ENCODE measurements at regions not wholly inside any gene's neighbourhood (a gene's known extent, or its start where the extent isn't known, plus 50 kb on each side); places are given as distances from the start of the nearest gene placed in this dataset.
A peak's percentile ranks its signal among the peaks of the same experiment; 100 is the strongest.

DNA sequence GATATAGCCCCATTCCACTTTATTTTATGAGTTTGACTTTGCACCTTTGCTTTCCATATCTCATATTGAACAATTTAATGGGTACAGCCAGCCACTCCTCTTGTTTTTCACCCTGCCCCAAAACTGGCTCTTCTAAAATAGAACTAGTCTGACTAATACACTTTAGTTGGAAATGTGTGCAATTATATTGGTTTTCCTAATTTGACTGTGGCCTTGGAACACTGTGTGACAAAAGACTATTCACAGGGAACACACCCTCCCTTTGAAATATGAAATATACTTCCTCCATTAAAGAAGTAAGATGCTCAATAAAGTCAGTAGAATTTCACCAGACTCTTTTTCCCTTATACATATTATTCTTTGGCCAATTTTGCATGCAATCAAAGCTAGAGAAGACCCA lies 218.6 kb upstream of the DCN start:
- no peaks in the 10 kb centered on the region for H3K4me1 Mint-ChIP-seq
- CTCF ChIA-PET, result interaction anchor here (0.9 kb wide), 1 partner anchor 19 kb away, joined by 3 read pairs; no protein-coding TSS in a partner anchor
- no peak overlapping the region for H3K4me3 Mint-ChIP-seq

DNA sequence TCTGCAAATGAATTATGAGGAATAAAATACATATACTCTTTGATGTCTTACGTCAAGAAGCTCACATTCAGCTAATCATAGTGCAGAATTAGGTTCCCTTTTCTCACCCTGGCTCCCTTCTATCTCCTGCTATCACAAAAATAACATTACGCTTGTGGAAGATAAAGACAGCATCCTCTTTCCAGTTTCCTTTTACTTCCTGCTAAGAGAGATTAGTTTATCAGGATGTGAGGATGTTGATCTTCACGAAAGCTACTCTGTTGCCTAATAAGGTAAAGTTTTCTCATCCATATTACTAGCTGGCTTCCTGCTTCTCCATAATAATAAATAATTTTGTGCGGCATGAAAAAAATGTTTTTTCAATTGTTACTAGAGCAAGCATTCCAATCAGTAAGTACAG lies 217.7 kb upstream of the DCN start:
- ChIA-PET CTCF (interaction anchor here (0.9 kb wide), 1 partner anchor 18 kb away, joined by 3 read pairs; no protein-coding TSS in a partner anchor), POLR2A (no interaction called here)
- DNase-seq, result no peak
- Histone ChIP-seq H3K9me3 (ENCODE audit: low read length) (no peaks in the 10 kb centered on the region), H3K27ac (ENCODE audit: low read depth, low read length) (no peak overlapping the region), H3K4me3 (ENCODE audit: low read length) (no peak overlapping the region), H3K4me1 (ENCODE audit: insufficient read depth, low read length) (no peaks in the 10 kb centered on the region), H3K27me3 (ENCODE audit: insufficient read depth, low read length, poor library complexity, severe bottlenecking) (no peaks in the 10 kb centered on the region), H3K36me3 (ENCODE audit: insufficient read depth, low read length) (no peaks in the 10 kb centered on the region)
- H3K9me3 Mint-ChIP-seq, result peaks cover 0 to 2% (median 0%) of the 10 kb centered on the region in 5 donors
- peaks cover 0 to 3% (median 0%) of the 10 kb centered on the region in 3 donors for H3K36me3 Mint-ChIP-seq
- H3K4me3 Mint-ChIP-seq, result no peak overlapping the region
- no peaks in the 10 kb centered on the region for H3K4me1 Mint-ChIP-seq
- no peak overlapping the region for H3K27ac Mint-ChIP-seq
- peaks cover 0 to 2% of the 10 kb centered on the region in 2 donors for H3K27me3 Mint-ChIP-seq

More for the DNA sequence above, 218.6 kb upstream of the DCN start:
- H3K27me3 Mint-ChIP-seq, result no peaks in the 10 kb centered on the region
- no peaks in the 10 kb centered on the region for H3K36me3 ChIP-seq (ENCODE audit: insufficient read depth, low read length)
- no peak overlapping the region for H3K27ac ChIP-seq (ENCODE audit: low read depth, low read length)
- H3K27ac Mint-ChIP-seq, result peak overlapping the region in 1 of 8 donors; percentile 67
- no peak overlapping the region for H3K4me3 ChIP-seq (ENCODE audit: low read length)
- H3K9me3 Mint-ChIP-seq, result no peaks in the 10 kb centered on the region
- no peaks in the 10 kb centered on the region for H3K36me3 Mint-ChIP-seq
- no peaks in the 10 kb centered on the region for H3K9me3 ChIP-seq (ENCODE audit: low read length)
- H3K27me3 ChIP-seq (ENCODE audit: insufficient read depth, low read length, poor library complexity, severe bottlenecking), result no peaks in the 10 kb centered on the region
- DNase-seq, result no peak
- H3K4me1 ChIP-seq (ENCODE audit: insufficient read depth, low read length), result no peaks in the 10 kb centered on the region
- POLR2A ChIA-PET, result no interaction called here

DNA sequence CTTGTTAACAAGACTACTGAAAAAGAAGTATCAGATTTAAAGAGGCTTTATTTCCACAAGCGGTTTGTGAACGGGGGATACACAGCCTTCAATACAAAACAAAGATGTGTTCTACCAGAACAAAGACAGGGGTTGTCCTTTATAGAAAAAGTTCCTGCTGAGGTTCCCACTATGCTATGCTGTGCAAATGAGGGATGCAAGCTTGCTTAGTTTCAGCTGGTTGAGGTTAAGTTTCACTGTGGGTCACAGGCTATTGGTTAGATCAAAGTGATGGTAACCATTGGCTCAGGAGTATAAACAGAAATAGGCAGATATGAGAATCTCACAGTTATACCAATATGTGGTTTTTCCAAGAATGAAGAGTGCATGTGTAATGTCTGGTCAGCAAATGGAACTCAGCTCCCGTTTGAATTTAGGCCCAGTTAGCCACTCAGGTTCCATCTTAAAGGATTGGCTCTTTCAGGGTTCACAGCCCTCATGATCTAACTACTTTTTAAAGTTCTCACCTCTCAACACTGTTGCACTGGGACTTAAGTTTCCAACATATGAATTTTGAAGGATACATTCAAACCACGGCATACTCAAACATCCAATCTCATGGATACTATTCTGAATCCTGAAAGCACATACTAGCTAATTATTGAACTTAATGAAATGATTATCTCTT lies 215.4 kb upstream of the DCN start:
- Histone ChIP-seq H3K4me1 (ENCODE audit: insufficient read depth, low read length) (no peaks in the 10 kb centered on the region), H3K9me3 (ENCODE audit: low read length) (no peaks in the 10 kb centered on the region), H3K4me3 (ENCODE audit: low read length) (no peak overlapping the region), H3K27ac (ENCODE audit: low read depth, low read length) (no peak overlapping the region), H3K27me3 (ENCODE audit: insufficient read depth, low read length, poor library complexity, severe bottlenecking) (no peaks in the 10 kb centered on the region), H3K36me3 (ENCODE audit: insufficient read depth, low read length) (no peaks in the 10 kb centered on the region)
- Mint-ChIP-seq H3K27me3 (peaks cover 2 to 4% of the 10 kb centered on the region in 2 donors), H3K9me3 (peaks cover 0 to 2% (median 0%) of the 10 kb centered on the region in 5 donors), H3K36me3 (peaks cover 0 to 3% (median 0%) of the 10 kb centered on the region in 3 donors), H3K4me3 (no peak overlapping the region), H3K27ac (no peak overlapping the region), H3K4me1 (no peaks in the 10 kb centered on the region)
- no peak for DNase-seq
- POLR2A ChIA-PET, result no interaction called here
- CTCF ChIA-PET, result no interaction called here

DNA sequence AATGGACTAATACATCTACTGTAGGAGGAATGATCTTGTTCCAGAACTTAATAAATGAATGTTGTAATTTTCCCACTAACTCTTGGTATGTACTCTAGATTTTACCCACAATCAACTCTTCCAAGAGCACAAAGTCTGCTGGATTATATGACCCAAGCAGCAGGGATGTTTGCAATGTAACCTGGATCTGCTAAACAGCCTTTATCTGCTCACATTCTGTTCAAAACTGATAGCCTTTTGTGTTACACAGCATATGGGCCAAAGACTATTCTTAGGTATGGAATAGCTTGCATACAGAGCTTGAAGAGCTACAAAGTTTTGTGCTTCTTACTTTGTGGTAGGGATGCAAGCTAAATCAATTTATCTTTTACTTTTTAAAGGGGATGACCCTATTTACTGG lies 213.7 kb upstream of the DCN start:
- Mint-ChIP-seq H3K27ac (no peak overlapping the region), H3K4me3 (no peak overlapping the region), H3K27me3 (peaks cover 2 to 4% of the 10 kb centered on the region in 2 donors), H3K36me3 (peaks cover 0 to 9% (median 0%) of the 10 kb centered on the region in 3 donors), H3K4me1 (no peaks in the 10 kb centered on the region), H3K9me3 (peaks cover 0 to 2% (median 0%) of the 10 kb centered on the region in 5 donors)
- H3K27ac ChIP-seq (ENCODE audit: low read depth, low read length), result no peak overlapping the region
- POLR2A ChIA-PET, result no interaction called here
- H3K27me3 ChIP-seq (ENCODE audit: insufficient read depth, low read length, poor library complexity, severe bottlenecking), result no peaks in the 10 kb centered on the region
- H3K36me3 ChIP-seq (ENCODE audit: insufficient read depth, low read length), result no peaks in the 10 kb centered on the region
- CTCF ChIA-PET, result interaction anchor here (2.4 kb wide), 1 partner anchor 14 kb away, joined by 13 read pairs; no protein-coding TSS in a partner anchor
- no peak for DNase-seq
- H3K9me3 ChIP-seq (ENCODE audit: low read length), result no peaks in the 10 kb centered on the region
- H3K4me1 ChIP-seq (ENCODE audit: insufficient read depth, low read length), result no peaks in the 10 kb centered on the region
- H3K4me3 ChIP-seq (ENCODE audit: low read length), result no peak overlapping the region

DNA sequence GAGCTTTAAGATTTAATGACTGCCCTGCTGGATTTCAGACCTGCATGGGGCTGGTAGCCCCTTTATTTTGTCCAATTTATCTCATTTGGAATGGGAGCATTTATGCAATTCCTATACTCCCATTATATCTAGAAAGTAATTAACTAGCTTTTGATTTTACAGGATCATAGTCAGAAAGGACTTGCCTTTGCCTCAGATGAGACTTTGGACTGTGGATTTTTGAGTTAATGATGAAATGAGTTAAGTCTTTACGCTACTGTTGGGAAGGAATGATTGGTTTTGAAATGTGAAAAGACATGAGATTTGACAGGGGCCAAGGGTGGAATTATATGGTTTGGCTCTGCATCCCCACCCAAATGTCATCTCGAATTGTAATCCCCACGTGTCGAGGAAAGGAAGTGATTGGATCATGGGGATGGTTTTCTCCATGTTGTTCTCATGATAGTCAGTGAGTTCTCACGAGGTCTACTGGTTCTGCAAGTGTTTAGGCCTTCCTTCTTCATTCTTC lies 213.1 kb upstream of the DCN start:
- Mint-ChIP-seq H3K9me3 (peaks cover 0 to 2% (median 0%) of the 10 kb centered on the region in 5 donors), H3K27me3 (peaks cover 2 to 4% of the 10 kb centered on the region in 2 donors)
- CTCF ChIA-PET, result interaction anchor here (2.4 kb wide), 1 partner anchor 14 kb away, joined by 13 read pairs; no protein-coding TSS in a partner anchor

DNA sequence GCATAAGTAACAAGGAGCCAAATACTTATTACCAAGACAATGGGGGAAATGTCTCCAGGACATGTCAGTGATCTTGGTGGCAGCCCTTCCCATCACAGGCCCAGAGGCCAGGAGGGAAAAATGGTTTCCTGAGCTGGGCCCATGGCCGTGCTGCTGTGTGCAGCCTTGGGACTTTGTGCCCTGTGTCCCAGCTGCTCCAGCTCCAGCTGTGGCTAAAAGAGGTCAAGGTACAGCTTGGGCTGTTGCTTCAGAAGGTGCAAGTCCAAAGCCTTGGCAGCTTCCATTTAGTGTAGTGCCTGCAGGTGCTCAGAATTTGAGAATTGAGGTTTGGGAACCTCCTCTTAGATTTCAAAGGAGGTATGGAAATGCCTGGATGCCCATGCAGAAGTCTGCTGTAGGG lies 212.3 kb upstream of the DCN start:
- CTCF ChIA-PET, result interaction anchor here (2.4 kb wide), 1 partner anchor 13 kb away, joined by 13 read pairs; no protein-coding TSS in a partner anchor
- POLR2A ChIA-PET, result interaction anchor here (0.5 kb wide), 1 partner anchor 1087 kb away, joined by 3 read pairs; no protein-coding TSS in a partner anchor
- peaks cover 0 to 2% (median 0%) of the 10 kb centered on the region in 5 donors for H3K9me3 Mint-ChIP-seq

More for the DNA sequence above, 213.1 kb upstream of the DCN start:
- no peak for DNase-seq
- Mint-ChIP-seq H3K36me3 (peaks cover 0 to 9% (median 0%) of the 10 kb centered on the region in 3 donors), H3K4me3 (no peak overlapping the region), H3K4me1 (no peaks in the 10 kb centered on the region), H3K27ac (no peak overlapping the region)
- POLR2A ChIA-PET, result interaction anchor here (0.5 kb wide), 1 partner anchor 1086 kb away, joined by 3 read pairs; no protein-coding TSS in a partner anchor
- no peak overlapping the region for H3K27ac ChIP-seq (ENCODE audit: low read depth, low read length)
- H3K9me3 ChIP-seq (ENCODE audit: low read length), result no peaks in the 10 kb centered on the region
- no peak overlapping the region for H3K4me3 ChIP-seq (ENCODE audit: low read length)
- H3K27me3 ChIP-seq (ENCODE audit: insufficient read depth, low read length, poor library complexity, severe bottlenecking), result no peaks in the 10 kb centered on the region
- no peaks in the 10 kb centered on the region for H3K36me3 ChIP-seq (ENCODE audit: insufficient read depth, low read length)
- no peaks in the 10 kb centered on the region for H3K4me1 ChIP-seq (ENCODE audit: insufficient read depth, low read length)

DNA sequence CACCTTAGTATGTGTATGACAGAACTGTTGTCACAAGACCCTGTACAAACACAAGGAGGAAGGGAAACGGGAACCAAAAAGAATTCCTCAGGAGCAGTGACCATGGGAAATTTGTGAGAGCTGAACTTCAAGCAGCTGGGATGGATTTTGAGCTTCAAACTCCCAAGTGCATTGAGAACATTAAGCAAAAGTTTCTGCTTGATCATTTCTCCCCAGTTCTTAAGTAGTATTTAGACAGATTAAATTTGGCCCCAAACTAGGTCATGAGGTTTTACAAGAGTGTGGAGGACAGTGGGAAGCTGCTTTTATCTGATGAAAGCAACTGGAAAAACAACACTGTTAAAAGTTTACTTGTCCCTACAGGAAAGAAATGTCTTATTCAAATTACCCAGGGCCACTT lies 206.0 kb upstream of the DCN start:
- CTCF ChIA-PET, result no interaction called here

More for the DNA sequence above, 212.3 kb upstream of the DCN start:
- DNase-seq, result no peak
- no peaks in the 10 kb centered on the region for H3K27me3 ChIP-seq (ENCODE audit: insufficient read depth, low read length, poor library complexity, severe bottlenecking)
- H3K36me3 ChIP-seq (ENCODE audit: insufficient read depth, low read length), result no peaks in the 10 kb centered on the region
- H3K27ac ChIP-seq (ENCODE audit: low read depth, low read length), result no peak overlapping the region
- Mint-ChIP-seq H3K27ac (no peak overlapping the region), H3K4me3 (no peak overlapping the region), H3K36me3 (peaks cover 0 to 9% (median 0%) of the 10 kb centered on the region in 3 donors), H3K4me1 (no peaks in the 10 kb centered on the region), H3K27me3 (peaks cover 2 to 4% of the 10 kb centered on the region in 2 donors)
- H3K4me3 ChIP-seq (ENCODE audit: low read length), result no peak overlapping the region
- no peaks in the 10 kb centered on the region for H3K9me3 ChIP-seq (ENCODE audit: low read length)
- no peaks in the 10 kb centered on the region for H3K4me1 ChIP-seq (ENCODE audit: insufficient read depth, low read length)

DNA sequence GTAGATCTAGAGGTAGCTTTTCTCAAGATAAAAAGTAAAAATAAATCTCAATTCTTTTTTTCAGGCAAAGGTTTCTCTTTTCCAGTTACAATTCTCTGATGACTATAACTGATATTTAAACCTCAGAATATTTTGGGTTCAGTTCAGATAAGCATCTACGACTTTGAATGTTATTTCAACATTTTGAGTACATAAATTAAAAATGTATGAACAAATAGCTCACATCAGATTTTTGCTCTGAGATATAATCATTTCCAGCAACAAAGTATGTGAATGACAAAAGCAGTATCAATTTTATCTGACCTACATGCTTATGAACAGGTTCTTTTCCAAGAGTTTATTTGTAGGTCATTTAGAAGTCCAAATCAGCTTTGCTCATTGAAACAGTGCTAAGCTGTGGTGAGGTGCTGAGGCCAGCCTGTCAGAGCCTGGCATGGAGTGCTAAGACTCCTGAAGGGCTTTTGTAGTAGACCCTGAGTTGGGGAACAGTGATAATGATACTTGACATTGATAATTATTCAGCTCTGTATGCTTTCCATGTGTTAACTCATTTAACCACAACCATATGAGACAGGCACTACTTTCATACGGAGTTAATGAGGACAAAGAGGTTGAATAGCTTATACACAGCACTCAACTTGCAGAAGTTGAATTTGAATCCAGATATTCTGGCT lies 205.0 kb upstream of the DCN start:
- no peak for DNase-seq
- H3K4me3 Mint-ChIP-seq, result no peak overlapping the region
- POLR2A ChIA-PET, result no interaction called here

More for the DNA sequence above, 206.0 kb upstream of the DCN start:
- peaks cover 0 to 6% of the 10 kb centered on the region in 2 donors for H3K27me3 Mint-ChIP-seq
- H3K4me3 ChIP-seq (ENCODE audit: low read length), result no peak overlapping the region
- no peaks in the 10 kb centered on the region for H3K27me3 ChIP-seq (ENCODE audit: insufficient read depth, low read length, poor library complexity, severe bottlenecking)
- no peak overlapping the region for H3K27ac ChIP-seq (ENCODE audit: low read depth, low read length)
- H3K27ac Mint-ChIP-seq, result no peak overlapping the region
- H3K9me3 ChIP-seq (ENCODE audit: low read length), result no peaks in the 10 kb centered on the region
- H3K4me3 Mint-ChIP-seq, result no peak overlapping the region
- POLR2A ChIA-PET, result no interaction called here
- H3K36me3 Mint-ChIP-seq, result peaks cover 0 to 6% (median 0%) of the 10 kb centered on the region in 3 donors
- H3K36me3 ChIP-seq (ENCODE audit: insufficient read depth, low read length), result no peaks in the 10 kb centered on the region
- peaks cover 0 to 2% (median 0%) of the 10 kb centered on the region in 5 donors for H3K9me3 Mint-ChIP-seq
- no peaks in the 10 kb centered on the region for H3K4me1 Mint-ChIP-seq
- no peak for DNase-seq
- H3K4me1 ChIP-seq (ENCODE audit: insufficient read depth, low read length), result no peaks in the 10 kb centered on the region

More for the DNA sequence above, 205.0 kb upstream of the DCN start:
- CTCF ChIA-PET, result interaction anchor here (1.0 to 1.6 kb wide), 4 partner anchors 12 to 1258 kb away, joined by 3 to 5 read pairs (median 4); no protein-coding TSS in a partner anchor
- Mint-ChIP-seq H3K4me1 (no peaks in the 10 kb centered on the region), H3K27me3 (peaks cover 0 to 6% of the 10 kb centered on the region in 2 donors), H3K36me3 (peaks cover 0 to 3% (median 0%) of the 10 kb centered on the region in 3 donors), H3K27ac (no peak overlapping the region), H3K9me3 (peaks cover 0 to 2% (median 0%) of the 10 kb centered on the region in 5 donors)
- Histone ChIP-seq H3K9me3 (ENCODE audit: low read length) (no peaks in the 10 kb centered on the region), H3K4me3 (ENCODE audit: low read length) (no peak overlapping the region), H3K27me3 (ENCODE audit: insufficient read depth, low read length, poor library complexity, severe bottlenecking) (no peaks in the 10 kb centered on the region), H3K27ac (ENCODE audit: low read depth, low read length) (no peak overlapping the region), H3K36me3 (ENCODE audit: insufficient read depth, low read length) (no peaks in the 10 kb centered on the region), H3K4me1 (ENCODE audit: insufficient read depth, low read length) (no peaks in the 10 kb centered on the region)
